ENCODE measurements at regions not wholly inside any gene's neighbourhood (a gene's known extent, or its start where the extent isn't known, plus 50 kb on each side); places are given as distances from the start of the nearest gene placed in this dataset.
"Not testable (repeated sequence)": the region's sequence is repeated elsewhere in the genome, so short reads cannot be mapped to it uniquely, and the experiment has no call there.

GRCh38 chrX:3426552-3426951 lies 80.1 kb upstream of the MXRA5 start:
- TF ChIP-seq POLR2A (IDR thresholded peaks at IDR 0.05) (no peak), CTCF (IDR thresholded peaks at IDR 0.05) (no peak)
- no peak overlapping the region for H3K27ac ChIP-seq
- ATAC-seq = no peak
- H3K4me3 ChIP-seq = no peak overlapping the region
- no peaks in the 10 kb centered on the region for H3K9me3 ChIP-seq
- no peaks in the 10 kb centered on the region for H3K36me3 ChIP-seq
- DNase-seq = no peak
- intact Hi-C loops (cut with DNase I) = no loop called here
- peaks cover 0 to 5% (median 0%) of the 10 kb centered on the region in 12 donors for H3K4me1 ChIP-seq
- 92 to 96% (median 95%) methylated on average over 2 of the region's 2 CpGs for WGBS, 4 donors
- H3K27me3 ChIP-seq = no peaks in the 10 kb centered on the region

- DNase-seq = no peak
- H3K27ac ChIP-seq = no peak overlapping the region
- no peaks in the 10 kb centered on the region for H3K4me1 ChIP-seq
- H3K36me3 ChIP-seq = no peaks in the 10 kb centered on the region
- H3K27me3 ChIP-seq = no peaks in the 10 kb centered on the region
- intact Hi-C loops (cut with DNase I) = no loop called here
- 65 to 74% (median 71%) methylated on average over 6 of the region's 6 CpGs for WGBS, 4 donors
- H3K4me3 ChIP-seq = no peak overlapping the region
- TF ChIP-seq POLR2A (IDR thresholded peaks at IDR 0.05) = no peak
- no peak for TF ChIP-seq CTCF (IDR thresholded peaks at IDR 0.05)
- ATAC-seq = no peak
- H3K9me3 ChIP-seq = no peaks in the 10 kb centered on the region
These were observed 78.6 kb upstream of the MXRA5 start for GRCh38 chrX:3425031-3425430.

GRCh38 chrX:3420316-3420715 lies 73.9 kb upstream of the MXRA5 start:
- peaks cover 0 to 6% (median 0%) of the 10 kb centered on the region in 12 donors for H3K9me3 ChIP-seq
- 80 to 87% (median 82%) methylated on average over 3 of the region's 3 CpGs for WGBS, 4 donors
- intact Hi-C loops (cut with DNase I) = no loop called here
- no peak for TF ChIP-seq CTCF (IDR thresholded peaks at IDR 0.05)
- TF ChIP-seq POLR2A (IDR thresholded peaks at IDR 0.05) = no peak
- H3K36me3 ChIP-seq = no peaks in the 10 kb centered on the region
- no peaks in the 10 kb centered on the region for H3K27me3 ChIP-seq
- H3K27ac ChIP-seq = no peak overlapping the region
- DNase-seq (no peak), ATAC-seq (no peak)
- no peaks in the 10 kb centered on the region for H3K4me1 ChIP-seq
- no peak overlapping the region for H3K4me3 ChIP-seq

DNA sequence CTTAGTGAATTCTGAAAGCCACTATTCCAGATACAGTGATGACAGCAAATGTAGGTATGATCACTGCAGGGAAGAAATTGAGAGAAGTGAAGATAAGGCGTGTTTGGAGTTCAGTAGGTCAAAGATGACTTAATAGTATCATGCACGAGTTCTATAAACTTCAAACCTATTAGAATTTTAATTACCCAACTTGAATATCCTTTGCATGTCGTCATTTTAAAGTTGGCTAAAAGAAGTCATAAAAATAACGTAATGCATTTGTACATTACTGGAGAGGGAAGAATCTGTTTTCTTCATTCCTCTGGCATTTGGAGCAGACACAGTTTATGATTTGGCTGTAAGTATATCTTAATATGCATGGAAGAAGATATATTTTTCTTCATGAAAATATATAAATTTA lies 68.6 kb upstream of the MXRA5 start:
- H3K36me3 ChIP-seq = no peaks in the 10 kb centered on the region
- intact Hi-C loops (cut with DNase I) = no loop called here
- H3K27me3 ChIP-seq = no peaks in the 10 kb centered on the region
- peaks cover 0 to 9% (median 0%) of the 10 kb centered on the region in 12 donors for H3K9me3 ChIP-seq
- no peak for TF ChIP-seq CTCF (IDR thresholded peaks at IDR 0.05)
- TF ChIP-seq POLR2A (IDR thresholded peaks at IDR 0.05) = no peak
- no peaks in the 10 kb centered on the region for H3K4me1 ChIP-seq
- H3K27ac ChIP-seq = no peak overlapping the region
- no peak overlapping the region for H3K4me3 ChIP-seq
- ATAC-seq (no peak), DNase-seq (no peak)
- WGBS, 4 donors = 66 to 76% (median 66%) methylated on average over 4 of the region's 4 CpGs

GRCh38 chrX:3411626-3412025 lies 65.2 kb upstream of the MXRA5 start:
- DNase-seq; H3K9me3 ChIP-seq; H3K27me3 ChIP-seq; H3K27ac ChIP-seq; H3K36me3 ChIP-seq; H3K4me3 ChIP-seq; intact Hi-C loops (cut with DNase I); ATAC-seq: not testable (repeated sequence)
- H3K4me1 ChIP-seq = peaks cover 0 to 13% (median 0%) of the 10 kb centered on the region in 12 donors
- WGBS, 4 donors = 93 to 98% (median 97%) methylated on average over 2 of the region's 2 CpGs

DNA sequence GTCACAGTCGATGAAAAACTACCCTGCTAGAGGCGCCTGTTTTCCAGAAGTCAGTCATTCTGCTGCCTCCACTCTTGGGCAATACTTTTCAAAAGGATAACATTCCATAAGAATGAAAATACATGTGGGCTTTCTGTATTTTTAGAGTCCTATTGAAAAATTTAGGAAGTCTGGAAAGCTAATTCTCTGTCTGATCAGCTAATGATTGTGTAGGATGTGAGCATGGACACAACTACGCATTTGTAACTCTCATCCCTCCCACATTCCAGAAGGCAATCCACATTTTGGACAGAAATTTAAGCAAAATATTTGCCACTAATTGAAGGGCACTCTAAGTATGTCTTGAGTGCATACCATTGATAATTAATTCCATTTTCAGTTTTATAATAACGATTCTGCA lies 63.5 kb upstream of the MXRA5 start:
- 78 to 88% (median 83%) methylated on average over 4 of the region's 4 CpGs for WGBS, 4 donors

More for the DNA sequence above, 63.5 kb upstream of the MXRA5 start:
- H3K36me3 ChIP-seq; H3K27me3 ChIP-seq; H3K27ac ChIP-seq; intact Hi-C loops (cut with DNase I); H3K9me3 ChIP-seq; DNase-seq; ATAC-seq; H3K4me3 ChIP-seq: not testable (repeated sequence)
- H3K4me1 ChIP-seq = peaks cover 0 to 13% (median 0%) of the 10 kb centered on the region in 12 donors

Data from heart left ventricle (tissue), 16 donors.